ENCODE measurements at regions not wholly inside any gene's neighbourhood (a gene's known extent, or its start where the extent isn't known, plus 50 kb on each side); places are given as distances from the start of the nearest gene placed in this dataset.

GRCh38 chr10:112091703-112092102 lies 91.9 kb downstream of the GPAM start:
- TF ChIP-seq POLR2A (IDR thresholded peaks at IDR 0.05; ENCODE audit: low read depth, low read length) (no peak), CTCF (conservative IDR thresholded peaks at IDR 0.05; ENCODE audit: low read depth, low read length) (no peak), CHD1 (IDR thresholded peaks at IDR 0.05; ENCODE audit: low read depth, low read length) (no peak), ELK1 (IDR thresholded peaks at IDR 0.05; ENCODE audit: borderline replicate concordance, low read depth, low read length) (no peak), USF2 (IDR thresholded peaks at IDR 0.05; ENCODE audit: low read depth, low read length) (no peak), MAFK (IDR thresholded peaks at IDR 0.05; ENCODE audit: low read depth, low read length) (no peak), MAZ (IDR thresholded peaks at IDR 0.05; ENCODE audit: borderline replicate concordance, low read depth, low read length) (no peak), RCOR1 (IDR thresholded peaks at IDR 0.05; ENCODE audit: insufficient replicate concordance, low read length) (no peak), SMC3 (IDR thresholded peaks at IDR 0.05; ENCODE audit: low read depth, low read length) (no peak)
